BJ (cell line): ENCODE measurements at regions not wholly inside any gene's neighbourhood (a gene's known extent, or its start where the extent isn't known, plus 50 kb on each side); places are given as distances from the start of the nearest gene placed in this dataset.

ENCODE experiments used
- CTCF ChIA-PET: fragments of 350-600 bp; formaldehyde crosslinking; extraction: SDS; loops from one replicate; lab custom pipeline; 2021; ENCODE audit warnings: antibody characterized with exemption, inconsistent platforms; lab: Yijun Ruan, JAX
- POLR2A ChIA-PET: fragments of 300-600 bp; sonication (Branson Sonifier 250); formaldehyde crosslinking; extraction: SDS; loops from one replicate; lab custom pipeline; 2021; ENCODE audit warnings: antibody characterized with exemption; lab: Charles Lee
- DNase-seq: peaks from one replicate; pipeline ENCODE4 v3.0.0-alpha.2; 2011; ENCODE audit warnings: low read depth
- H3K27me3 ChIP-seq: 2 replicates; pipeline ENCODE4 v1.6.0; 2011; ENCODE audit warnings: low read length; ENCODE audit not compliant: control insufficient read depth, insufficient read depth
- H3K36me3 ChIP-seq: 2 replicates; pipeline ENCODE4 v1.5.1; 2011; ENCODE audit warnings: low read length; ENCODE audit not compliant: control insufficient read depth, insufficient read depth
- H3K4me3 ChIP-seq: 2 replicates; pipeline ENCODE4 v1.5.1; 2011; ENCODE audit warnings: low read depth, mild to moderate bottlenecking, control low read depth, low read length
- TF ChIP-seq, protein P1 (sequence below): IDR thresholded peaks from 2 replicates; pipeline ENCODE4 v1.5.1; 2011; ENCODE audit warnings: low read depth, mild to moderate bottlenecking, control low read depth, inconsistent platforms, low read length, moderate library complexity; ENCODE audit not compliant: insufficient read depth

DNA sequence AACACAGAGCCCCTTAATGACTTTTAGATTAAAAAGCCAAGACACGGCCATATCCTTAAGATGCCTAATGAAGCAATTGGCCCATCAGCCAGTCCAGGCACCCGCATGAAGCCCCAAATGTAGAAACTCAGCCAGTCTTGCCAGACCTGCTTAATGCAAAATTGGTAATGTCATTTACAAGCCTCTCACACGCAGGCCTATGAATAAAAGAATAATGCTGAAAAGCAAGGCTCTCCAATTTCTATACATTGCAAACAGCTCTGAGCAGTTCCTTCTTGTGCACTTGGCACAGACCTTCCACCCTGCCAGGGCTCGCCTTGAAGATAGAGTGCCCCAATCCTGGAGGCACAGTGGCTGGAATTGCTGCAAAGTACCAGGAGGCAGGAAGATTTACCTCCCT is 498.9 kb downstream of the NPHP4 start:
- TF ChIP-seq, protein P1, sequence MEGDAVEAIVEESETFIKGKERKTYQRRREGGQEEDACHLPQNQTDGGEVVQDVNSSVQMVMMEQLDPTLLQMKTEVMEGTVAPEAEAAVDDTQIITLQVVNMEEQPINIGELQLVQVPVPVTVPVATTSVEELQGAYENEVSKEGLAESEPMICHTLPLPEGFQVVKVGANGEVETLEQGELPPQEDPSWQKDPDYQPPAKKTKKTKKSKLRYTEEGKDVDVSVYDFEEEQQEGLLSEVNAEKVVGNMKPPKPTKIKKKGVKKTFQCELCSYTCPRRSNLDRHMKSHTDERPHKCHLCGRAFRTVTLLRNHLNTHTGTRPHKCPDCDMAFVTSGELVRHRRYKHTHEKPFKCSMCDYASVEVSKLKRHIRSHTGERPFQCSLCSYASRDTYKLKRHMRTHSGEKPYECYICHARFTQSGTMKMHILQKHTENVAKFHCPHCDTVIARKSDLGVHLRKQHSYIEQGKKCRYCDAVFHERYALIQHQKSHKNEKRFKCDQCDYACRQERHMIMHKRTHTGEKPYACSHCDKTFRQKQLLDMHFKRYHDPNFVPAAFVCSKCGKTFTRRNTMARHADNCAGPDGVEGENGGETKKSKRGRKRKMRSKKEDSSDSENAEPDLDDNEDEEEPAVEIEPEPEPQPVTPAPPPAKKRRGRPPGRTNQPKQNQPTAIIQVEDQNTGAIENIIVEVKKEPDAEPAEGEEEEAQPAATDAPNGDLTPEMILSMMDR, result no peak
- H3K27me3 ChIP-seq, result no peaks in the 10 kb centered on the region
- CTCF ChIA-PET, result no interaction called here
- no peaks in the 10 kb centered on the region for H3K36me3 ChIP-seq
- POLR2A ChIA-PET, result no interaction called here
- no peak overlapping the region for H3K4me3 ChIP-seq
- no peak for DNase-seq

DNA sequence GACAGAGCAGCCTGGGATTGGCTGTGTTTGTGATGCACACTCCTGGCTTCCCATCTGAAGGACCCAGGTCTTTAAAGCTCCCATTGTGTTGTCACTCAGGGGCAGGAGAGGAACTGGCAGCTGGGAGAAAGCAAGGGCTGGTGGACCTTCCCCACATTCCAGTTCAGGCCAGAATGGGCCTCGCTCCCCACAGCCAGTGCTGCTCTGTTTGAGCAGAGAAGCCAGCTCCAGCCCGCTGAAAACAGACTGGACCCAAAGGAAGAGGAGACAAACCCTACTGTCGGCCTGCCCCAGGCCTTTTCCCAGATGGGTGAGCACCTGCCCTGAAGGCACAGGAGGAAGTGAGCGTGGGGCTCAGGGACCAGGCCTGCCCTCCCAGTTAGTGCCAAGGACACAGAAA is 499.4 kb downstream of the NPHP4 start:
- no peak overlapping the region for H3K4me3 ChIP-seq
- TF ChIP-seq, protein P1, result no peak
- ChIA-PET CTCF (no interaction called here), POLR2A (no interaction called here)
- H3K27me3 ChIP-seq, result no peaks in the 10 kb centered on the region
- no peaks in the 10 kb centered on the region for H3K36me3 ChIP-seq
- no peak for DNase-seq

DNA sequence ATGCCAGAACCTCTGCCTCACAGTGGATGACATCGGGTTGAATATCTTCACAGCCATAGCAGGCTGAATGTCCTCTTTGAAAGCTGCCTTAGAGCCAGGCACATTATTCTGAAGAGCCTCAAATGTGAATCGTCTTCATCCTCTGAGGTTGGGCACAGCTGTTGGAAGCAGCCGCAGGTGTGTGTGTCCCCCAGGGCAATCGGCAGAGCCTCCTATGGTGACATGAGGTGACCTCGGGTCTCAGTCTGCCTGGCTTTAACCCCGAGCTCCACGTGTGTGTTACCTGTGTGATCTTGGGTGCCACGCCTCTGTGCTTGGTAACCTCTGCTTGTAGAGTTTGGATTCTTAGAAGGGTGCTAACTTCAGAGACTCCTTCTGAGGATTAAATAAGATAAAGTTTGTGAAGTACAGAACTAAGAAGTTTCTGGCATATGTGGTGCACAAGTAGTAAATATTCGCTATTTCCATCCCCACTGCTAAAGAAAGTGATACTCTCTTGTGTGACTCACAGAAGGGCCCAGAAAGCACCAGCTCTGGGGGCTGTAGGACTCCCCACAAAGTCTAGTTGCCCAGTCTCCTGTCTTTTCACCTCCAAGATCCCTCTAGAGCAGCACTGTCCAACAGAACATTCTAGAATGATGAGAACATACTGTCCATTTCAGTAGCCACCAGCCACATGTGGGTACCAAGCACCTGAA is 500.9 kb downstream of the NPHP4 start:
- ChIA-PET CTCF (interaction anchor here (0.6 kb wide), 1 partner anchor 53 kb away, joined by 3 read pairs; no protein-coding TSS in a partner anchor), POLR2A (no interaction called here)
- TF ChIP-seq, protein P1, result no peak
- Histone ChIP-seq H3K4me3 (no peak overlapping the region), H3K27me3 (no peaks in the 10 kb centered on the region), H3K36me3 (no peaks in the 10 kb centered on the region)
- DNase-seq, result no peak

DNA sequence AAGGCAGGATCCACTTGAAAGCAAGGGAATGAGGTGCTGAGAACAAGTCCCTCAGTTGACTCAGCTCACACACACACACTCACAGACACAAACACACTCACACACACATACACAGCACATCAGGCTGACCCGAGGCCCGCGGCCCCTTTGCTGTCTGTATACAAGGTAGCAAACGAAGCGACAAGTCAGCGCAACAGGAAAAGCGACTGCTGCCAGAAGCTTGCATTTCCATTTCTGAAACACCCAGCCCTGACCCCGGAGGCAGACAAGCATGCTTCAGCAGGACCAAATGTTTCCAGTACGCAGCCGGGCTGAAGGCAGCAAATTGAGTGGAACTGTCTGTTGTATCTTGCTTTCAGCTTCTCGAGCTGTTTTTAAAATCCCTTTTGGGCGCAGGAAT is 501.6 kb downstream of the NPHP4 start:
- TF ChIP-seq, protein P1, result no peak

DNA sequence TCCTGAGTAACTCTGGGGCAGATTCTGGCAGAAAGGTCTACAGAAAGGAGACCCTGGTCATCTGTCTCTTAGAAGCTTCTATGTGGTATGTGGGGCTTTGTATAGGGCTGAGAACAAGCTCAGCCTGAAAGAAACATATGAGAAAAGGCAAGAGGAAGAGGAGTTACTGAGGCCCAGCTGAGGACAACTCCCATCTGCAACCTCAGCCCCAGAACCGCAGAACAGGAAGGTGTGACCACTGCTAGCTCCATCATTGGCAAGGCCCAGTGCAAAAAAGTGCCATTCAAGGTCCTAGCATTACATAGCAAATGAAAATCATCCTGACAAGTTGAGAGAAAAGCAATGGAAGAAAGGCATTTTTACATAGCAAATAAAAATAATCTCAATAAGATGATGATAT is 503.8 kb downstream of the NPHP4 start:
- ChIA-PET CTCF (no interaction called here), POLR2A (no interaction called here)
- H3K36me3 ChIP-seq, result no peaks in the 10 kb centered on the region
- no peak overlapping the region for H3K4me3 ChIP-seq
- TF ChIP-seq, protein P1, result no peak
- H3K27me3 ChIP-seq, result no peaks in the 10 kb centered on the region
- no peak for DNase-seq

More for the DNA sequence above, 501.6 kb downstream of the NPHP4 start:
- no peaks in the 10 kb centered on the region for H3K36me3 ChIP-seq
- H3K4me3 ChIP-seq, result no peak overlapping the region
- DNase-seq, result no peak
- CTCF ChIA-PET, result no interaction called here
- no peaks in the 10 kb centered on the region for H3K27me3 ChIP-seq
- POLR2A ChIA-PET, result no interaction called here
